GM18505 (cell line): ENCODE measurements at regions not wholly inside any gene's neighbourhood (a gene's known extent, or its start where the extent isn't known, plus 50 kb on each side); places are given as distances from the start of the nearest gene placed in this dataset.
"Not testable (repeated sequence)": the region's sequence is repeated elsewhere in the genome, so short reads cannot be mapped to it uniquely, and the experiment has no call there.

Experiments
- ATAC-seq: cut with Tn5 transposase; IDR thresholded peaks from one replicate; pipeline ENCODE4 v1.9.1; 2021; ENCODE audit not compliant: unreplicated experiment
- POLR2A ChIP-seq: IDR thresholded peaks from 4 replicates; pipeline ENCODE4 v1.6.1; 2011; ENCODE audit warnings: borderline replicate concordance; ENCODE audit not compliant: insufficient read depth, insufficient read length; ENCODE audit errors: extremely low read depth

DNA sequence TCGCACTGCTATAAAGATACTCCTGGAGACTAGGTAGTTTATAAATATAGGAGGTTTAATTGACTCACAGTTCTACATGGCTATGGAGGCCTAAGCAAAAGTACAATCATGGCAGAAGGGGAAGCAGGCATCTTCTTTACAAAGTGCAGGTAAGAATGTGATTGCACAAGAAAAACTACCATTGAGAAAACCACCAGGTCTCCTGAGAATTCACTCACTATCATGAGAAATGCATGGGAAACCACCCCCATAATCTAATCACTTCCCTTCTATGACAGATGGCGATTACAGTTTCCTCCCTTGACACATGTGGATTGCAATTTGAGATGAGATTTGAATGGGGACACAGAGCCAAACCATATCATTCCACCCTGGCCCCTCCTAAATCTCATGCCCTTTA lies 121.2 kb upstream of the ST8SIA4 start:
- ATAC-seq, result peak; percentile 58
- no peak for TF ChIP-seq POLR2A

DNA sequence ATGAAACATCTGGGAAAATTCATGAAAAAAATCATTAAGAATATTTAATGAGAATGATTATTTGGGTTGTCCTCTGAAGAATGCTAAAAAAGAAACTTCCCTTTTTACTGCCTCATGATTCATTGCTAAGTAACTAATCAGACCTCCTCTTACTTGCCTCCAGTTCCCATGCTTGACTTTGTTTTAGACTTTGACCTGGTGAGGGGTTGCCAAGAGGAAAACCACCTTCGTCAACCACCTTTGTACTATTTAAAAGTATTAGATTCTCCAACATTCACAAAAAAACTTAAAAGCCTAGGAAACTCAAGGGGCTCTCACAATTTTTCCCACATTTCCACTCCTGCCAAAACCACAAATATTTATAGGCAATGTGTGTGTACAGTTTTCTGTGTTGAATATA lies 115.2 kb upstream of the ST8SIA4 start:
- no peak for ATAC-seq

DNA sequence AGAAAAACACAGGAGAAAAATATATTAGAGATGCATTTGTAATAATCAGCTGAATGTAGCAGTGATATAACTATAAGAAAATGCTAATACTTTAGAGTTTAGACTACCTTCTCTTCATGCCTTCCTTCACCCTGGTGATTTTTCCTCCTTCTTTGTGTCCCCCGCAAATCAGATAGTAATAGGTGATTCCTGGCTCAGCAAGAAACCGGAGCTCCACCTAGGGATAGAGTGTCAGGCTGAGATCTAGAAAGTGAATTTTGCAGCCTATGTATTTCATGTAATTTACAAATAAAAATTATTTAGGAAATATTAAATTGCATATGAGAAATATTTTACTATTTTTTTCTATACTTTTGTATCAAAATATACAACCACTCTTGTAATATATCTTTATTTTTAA lies 109.8 kb upstream of the ST8SIA4 start:
- TF ChIP-seq POLR2A, result no peak
- ATAC-seq, result no peak

More for the DNA sequence above, 115.2 kb upstream of the ST8SIA4 start:
- no peak for TF ChIP-seq POLR2A

DNA sequence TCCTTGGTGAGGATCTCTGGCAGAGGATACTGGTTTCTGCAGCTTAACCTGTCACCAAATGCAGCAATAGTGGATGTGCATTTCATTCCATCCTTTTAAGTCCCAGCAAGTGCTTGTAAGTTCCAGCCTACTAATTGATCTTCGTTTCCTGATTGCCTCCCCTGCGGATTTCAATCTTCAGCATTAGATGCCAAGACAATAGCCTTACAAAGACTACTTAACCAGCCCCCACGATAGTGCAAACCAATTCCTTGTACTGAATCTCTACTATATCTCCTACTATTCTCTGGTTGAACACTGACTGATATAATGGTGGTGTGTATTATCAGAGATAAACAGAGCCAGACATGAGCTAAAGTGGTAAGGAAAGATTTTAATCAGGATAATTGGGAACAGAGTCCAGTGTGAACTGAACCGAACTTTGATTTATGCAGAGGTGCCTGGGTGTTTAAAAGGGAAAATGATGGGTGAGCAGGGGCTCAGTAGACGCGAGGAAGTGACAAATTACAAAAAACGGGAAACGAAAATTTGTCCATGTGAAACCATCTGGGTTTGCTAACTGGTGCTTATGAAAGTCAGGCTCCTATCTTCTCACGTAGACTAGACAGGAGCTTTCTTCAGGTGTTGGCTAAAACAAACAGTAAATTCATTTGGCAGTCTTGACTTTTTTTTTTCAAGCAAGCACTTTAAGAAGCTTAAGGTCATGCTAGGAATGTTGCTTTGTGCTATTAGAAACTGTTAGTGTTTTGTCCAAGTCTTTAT lies 106.9 kb upstream of the ST8SIA4 start:
- peak; percentile 81 for ATAC-seq
- no peak for TF ChIP-seq POLR2A

DNA sequence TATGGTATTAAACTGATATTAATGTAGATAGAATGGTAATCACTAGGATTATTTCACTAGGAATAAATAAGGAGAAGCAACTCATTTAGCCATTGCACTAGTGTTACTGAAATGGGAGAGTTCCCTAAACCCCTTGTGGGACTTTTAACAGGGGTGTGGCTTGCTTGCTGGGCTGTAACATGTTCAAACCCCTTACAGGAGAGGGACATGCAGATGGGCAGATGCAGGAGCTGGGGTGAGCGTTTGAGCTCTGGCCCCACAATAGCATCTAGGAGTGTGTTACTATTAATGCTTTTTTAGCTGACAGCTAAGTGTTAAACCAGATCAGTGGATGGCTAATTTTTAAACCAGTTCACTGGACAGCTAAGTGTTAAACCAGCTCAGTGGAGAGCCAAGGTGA lies 89.3 kb upstream of the ST8SIA4 start:
- no peak for ATAC-seq

DNA sequence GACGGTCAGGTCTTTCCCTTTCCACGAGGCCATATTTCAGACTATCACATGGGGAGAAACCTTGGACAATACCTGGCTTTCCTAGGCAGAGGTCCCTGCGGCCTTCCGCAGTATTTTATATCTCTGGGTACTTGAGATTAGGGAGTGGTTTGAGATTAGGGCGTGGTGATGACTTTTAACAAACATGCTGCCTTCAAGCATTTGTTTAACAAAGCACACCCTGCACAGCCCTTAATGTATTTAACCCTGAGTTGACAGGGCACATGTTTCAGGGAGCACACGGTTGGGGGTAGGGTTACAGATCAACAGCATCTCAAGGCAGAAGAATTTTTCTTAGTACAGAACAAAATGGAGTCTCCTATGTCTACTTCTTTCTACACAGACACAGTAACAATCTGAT lies 80.5 kb upstream of the ST8SIA4 start:
- not testable (repeated sequence) for ATAC-seq

More for the DNA sequence above, 89.3 kb upstream of the ST8SIA4 start:
- no peak for TF ChIP-seq POLR2A

DNA sequence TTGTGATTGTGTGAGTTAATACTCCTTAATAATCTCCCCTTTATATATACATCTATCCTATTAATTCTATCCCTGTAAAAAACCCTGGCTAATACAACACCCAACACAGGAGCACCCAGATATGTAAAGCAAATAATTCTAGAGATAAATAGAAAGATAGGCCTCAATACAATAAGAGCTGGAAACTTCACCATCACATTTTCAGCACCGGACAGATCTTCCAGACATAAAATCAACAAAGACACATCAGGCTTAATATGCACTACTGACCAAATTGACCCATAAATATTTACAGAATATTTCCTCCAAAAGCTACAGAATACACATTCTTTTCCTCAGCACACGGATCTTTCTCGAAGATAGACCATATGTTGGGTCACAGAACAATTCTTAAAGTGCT lies 71.0 kb upstream of the ST8SIA4 start:
- ATAC-seq, result no peak
- no peak for TF ChIP-seq POLR2A

DNA sequence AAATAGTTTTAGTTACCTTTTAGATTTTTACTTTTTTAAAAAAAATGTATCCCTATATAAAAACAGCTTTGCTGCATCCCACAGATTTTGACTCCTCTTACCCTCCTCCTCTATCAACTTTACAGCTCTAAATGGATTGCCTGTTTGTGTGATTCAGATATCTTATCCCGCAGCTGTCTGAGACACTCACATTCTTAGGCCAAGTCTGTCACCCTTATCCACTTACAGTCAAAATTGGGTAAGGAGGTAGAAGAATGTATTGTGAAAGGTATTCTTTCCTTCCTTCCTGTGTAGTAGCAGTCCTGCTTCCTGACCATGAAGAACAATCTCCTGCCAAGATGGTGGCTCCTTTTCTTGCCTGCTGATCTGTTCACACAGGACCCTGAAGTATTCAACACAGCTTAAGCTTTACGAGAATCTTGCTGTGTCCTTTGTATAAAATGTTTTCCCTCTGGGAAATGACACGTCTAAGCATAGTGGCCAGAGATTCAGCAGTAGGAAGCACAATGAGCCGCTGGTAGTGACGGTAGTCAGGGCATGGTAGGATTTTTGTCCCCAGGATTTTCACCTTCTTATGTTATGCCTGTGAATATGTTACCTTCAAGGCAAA lies 67.7 kb upstream of the ST8SIA4 start:
- no peak for TF ChIP-seq POLR2A
- no peak for ATAC-seq

DNA sequence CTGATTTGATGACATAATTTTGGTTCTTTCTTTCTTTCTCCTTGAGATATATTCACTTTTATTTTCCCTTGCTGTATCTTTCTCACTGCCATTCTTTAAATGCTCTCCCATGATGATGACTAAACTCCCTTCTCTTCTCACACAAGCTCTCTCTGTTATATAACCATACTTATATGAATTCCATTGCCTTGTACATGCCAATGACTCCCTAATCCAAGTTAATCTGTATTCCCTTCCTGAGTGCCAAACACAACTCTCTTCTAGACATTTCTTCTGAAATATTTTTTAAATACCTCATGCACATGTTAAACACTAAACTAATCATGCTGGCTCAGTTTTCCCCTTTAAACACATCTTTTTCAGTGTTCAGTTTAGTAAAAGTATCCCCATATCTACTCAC lies 62.2 kb upstream of the ST8SIA4 start:
- no peak for TF ChIP-seq POLR2A
- no peak for ATAC-seq
